ENCODE measurements at regions not wholly inside any gene's neighbourhood (a gene's known extent, or its start where the extent isn't known, plus 50 kb on each side); places are given as distances from the start of the nearest gene placed in this dataset.
"Not testable (repeated sequence)": the region's sequence is repeated elsewhere in the genome, so short reads cannot be mapped to it uniquely, and the experiment has no call there.

DNA sequence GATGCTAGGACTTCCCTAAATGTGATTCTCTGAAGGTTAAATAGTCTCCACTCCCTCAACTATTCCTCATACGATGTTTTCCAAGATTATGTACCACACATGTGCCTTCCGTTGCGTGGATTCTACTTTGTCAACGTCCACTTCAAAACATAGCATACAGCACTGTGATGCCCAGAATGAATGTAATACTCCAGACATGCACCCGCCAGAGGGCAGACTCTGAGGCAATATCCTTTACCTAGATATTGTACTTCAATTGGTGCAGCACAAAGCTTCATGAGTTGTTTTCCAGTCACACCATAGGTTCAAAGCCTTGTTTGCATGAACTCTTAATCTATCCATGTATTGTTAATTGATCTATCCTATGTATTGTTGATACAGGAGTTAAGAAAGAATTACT is 201.0 kb upstream of the NABP1 start:
- DNase-seq = no peak

GRCh38 chr2:191478799-191479679 is 198.9 kb upstream of the NABP1 start:
- DNase-seq = peak; percentile 7

GRCh38 chr2:191479680-191480023 is 198.3 kb upstream of the NABP1 start:
- no peak for DNase-seq

GRCh38 chr2:191481305-191482070 is 196.4 kb upstream of the NABP1 start:
- DNase-seq = no peak

DNA sequence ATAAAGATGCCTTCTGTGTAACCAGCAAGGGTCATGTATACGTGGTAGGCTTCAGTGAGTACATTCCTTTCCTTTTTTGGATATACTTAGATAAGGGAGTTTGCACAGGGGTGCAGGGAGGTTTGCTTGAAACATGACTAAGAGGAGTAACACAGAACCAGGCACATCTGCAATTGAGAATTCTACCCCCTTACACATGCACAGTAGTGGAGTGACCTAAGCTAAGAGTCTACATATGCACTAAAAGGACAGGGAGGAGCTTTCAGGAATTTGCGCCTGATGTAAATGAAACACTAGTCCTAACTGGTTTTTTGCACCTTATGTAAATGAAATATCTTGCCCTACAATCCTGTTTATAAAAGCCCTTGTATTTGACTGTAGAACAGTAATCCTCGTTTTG is 194.8 kb upstream of the NABP1 start:
- no peak for DNase-seq

DNA sequence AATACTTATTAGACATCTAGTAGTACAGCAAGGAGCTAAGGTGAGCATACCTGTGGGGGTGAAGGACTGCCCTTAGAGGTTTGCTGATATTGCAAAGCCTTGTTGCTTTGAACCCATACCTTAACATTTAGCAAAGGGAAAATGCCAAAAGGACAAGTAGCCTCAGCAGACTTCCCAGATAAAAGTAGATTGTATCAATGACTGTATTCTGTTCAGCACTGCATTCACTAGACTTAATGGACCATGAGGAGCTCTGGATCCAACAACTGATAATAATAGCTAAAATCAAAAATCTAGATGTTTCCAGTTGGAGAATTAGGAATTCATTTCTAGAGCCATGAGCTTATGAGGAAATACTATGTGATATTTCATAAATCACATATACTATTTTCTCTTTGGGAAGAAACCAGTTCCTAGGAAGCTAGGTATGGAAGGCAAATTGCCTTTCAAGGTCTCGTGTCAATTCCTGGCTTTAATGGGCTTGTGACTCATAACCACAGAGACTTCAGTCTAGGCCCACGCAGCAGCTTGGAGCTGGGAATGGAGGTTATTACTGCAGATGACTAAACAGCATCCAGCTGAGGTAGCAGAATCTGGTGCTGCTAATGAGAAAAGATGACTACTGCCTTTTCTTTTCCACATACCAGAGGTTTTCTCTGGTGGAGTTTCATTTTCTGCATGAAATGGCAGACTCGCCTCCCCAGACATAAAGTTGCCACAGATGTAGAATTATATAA is 191.2 kb upstream of the NABP1 start:
- no peak for DNase-seq

DNA sequence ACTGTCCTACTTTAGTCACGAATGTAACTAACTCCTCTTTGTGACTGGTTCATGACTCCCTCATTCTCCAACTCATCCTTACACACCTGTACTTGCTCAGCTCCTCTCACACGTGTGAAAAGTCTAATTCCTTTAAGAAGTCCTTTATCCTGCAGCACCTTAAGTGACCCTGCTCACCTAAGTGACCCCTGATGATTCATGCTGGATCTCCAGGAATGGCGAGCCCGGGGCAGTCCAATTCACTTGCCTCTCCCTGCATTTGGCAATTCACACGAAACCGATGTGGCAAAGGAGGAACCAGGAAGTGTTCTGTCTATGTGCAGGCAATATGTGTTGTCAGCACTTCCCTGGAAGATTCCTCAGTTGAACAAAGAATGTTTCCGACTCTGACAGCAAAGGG is 189.8 kb upstream of the NABP1 start:
- no peak for DNase-seq

- no peak for DNase-seq
Measured at GRCh38 chr2:191489177-191489576, 188.8 kb upstream of the NABP1 start.

DNA sequence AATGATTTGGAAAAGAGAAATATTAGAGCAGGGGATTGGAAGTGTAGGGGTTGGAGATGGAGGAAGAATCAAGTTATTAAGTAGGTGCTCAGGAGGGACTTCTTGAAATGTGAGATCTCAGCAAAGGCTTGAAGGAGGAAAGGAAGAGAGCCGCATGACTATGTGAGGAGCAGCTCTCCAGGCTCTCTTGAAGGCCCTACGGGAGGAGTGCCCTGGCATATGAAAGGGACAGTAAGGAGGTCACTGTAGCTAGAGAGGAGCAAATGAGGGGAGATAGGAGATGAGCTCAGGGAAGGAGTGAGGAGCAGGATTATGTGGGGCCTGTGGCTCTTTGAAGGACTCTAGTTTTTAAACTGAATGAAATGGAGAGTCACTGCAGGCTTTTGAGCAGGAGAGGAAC is 181.1 kb upstream of the NABP1 start:
- DNase-seq = no peak

DNA sequence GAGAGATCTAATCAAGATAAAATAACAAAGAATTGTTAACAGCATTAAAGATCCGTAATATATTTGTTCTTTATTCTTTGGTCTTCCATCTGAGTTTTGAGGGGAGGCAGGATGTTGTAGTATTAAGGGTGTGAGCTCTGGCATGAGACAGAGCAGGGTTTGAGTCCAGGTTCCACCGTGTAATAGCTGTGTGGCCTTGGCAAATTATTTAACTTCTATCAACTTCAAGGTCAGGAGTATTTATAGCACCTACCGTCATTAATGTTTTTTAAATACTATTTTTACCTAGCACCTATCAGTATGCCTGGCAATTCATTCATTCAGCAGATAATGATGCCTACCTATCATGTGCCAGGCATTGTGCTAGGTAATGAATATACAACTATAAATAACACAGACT is 180.1 kb upstream of the NABP1 start:
- no peak for DNase-seq

DNA sequence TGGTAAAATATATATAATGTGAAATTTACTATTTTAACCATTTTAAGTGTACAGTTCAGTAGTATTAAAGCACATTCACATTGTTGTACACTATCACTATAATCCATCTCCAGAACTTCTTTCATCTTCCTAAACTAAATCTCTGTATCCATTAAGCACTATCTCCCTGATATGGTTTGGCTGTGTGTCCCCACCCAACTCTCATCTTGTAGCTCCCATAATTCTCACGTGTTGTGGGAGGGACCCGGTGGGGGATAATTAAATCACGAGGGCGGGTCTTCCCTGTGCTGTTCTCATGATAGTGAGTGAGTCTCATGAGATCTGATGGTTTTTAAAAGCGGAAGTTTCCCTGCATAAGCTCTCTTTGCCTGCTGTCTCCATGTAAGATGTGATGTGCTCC is 178.9 kb upstream of the NABP1 start:
- DNase-seq = no peak

GRCh38 chr2:191499874-191500565 is 177.9 kb upstream of the NABP1 start:
- DNase-seq = no peak

- no peak for DNase-seq
Measured at GRCh38 chr2:191500566-191500883, 177.4 kb upstream of the NABP1 start.

GRCh38 chr2:191500884-191501560 is 176.9 kb upstream of the NABP1 start:
- DNase-seq = no peak

- DNase-seq = peak; percentile 12
Measured at GRCh38 chr2:191501561-191502168, 176.3 kb upstream of the NABP1 start.

DNA sequence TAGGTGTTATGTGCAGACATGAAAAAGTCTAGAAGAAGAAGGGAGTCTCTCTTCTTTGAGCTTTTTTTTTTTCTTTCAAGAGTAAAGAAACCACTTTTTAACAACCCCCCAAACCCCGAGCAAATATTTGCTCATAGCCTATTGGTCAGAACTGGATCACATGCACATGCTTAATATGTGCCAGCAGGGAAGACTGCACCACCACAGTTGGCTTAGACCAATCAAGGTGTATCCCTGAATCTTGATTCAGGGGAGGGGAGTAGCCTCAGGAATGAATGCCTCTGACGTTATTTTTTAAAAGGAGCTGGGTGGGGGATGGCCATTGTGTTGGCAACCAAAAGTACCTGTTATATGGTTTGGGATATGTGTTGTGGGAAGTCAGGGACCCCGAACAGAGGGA is 171.4 kb upstream of the NABP1 start:
- DNase-seq = no peak

GRCh38 chr2:191507252-191507853 is 170.6 kb upstream of the NABP1 start:
- not testable (repeated sequence) for DNase-seq

DNA sequence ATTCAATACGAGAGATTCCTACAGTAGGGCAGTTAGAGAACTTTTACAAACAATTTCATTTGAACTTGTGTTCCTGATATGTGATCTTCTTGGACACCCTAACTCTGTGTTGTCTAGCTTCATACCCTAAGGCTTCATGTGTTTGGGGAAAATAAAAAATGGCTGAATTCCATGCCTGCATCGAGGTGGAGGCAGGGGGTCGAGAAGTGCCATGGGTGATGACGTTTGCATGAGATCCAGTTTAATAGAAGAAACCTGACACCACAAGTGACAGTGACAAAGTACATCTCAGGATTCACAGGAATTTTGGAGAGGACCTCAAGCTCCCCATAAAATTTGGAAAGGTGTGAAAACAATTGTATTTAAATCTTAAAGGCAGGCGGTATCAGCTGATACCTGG is 169.2 kb upstream of the NABP1 start:
- no peak for DNase-seq

GRCh38 chr2:191512216-191512835 is 165.6 kb upstream of the NABP1 start:
- no peak for DNase-seq

GRCh38 chr2:191512874-191513273 is 165.1 kb upstream of the NABP1 start:
- no peak for DNase-seq

DNA sequence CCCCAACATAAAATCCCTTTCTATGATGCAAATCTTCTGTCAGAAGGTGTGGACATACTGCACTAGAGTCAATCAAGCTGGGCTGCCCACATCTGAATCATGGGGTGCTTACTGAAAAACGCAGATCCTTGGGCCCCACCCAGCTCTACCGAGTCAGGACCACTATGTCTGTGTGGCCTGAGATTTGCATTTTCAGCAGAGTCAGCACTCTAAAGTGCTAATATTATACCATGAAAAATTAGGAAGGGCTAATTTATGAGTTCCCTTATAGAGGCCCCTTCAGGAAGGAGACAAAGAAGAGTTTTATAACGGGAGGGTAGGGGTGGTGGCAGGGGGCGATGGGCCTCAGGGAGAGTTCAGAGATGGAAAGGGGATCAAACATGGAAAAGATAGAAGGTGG is 163.3 kb upstream of the NABP1 start:
- DNase-seq = no peak
